Kidney (tissue), 13 donors: ENCODE measurements at regions not wholly inside any gene's neighbourhood (a gene's known extent, or its start where the extent isn't known, plus 50 kb on each side); places are given as distances from the start of the nearest gene placed in this dataset.

Experiments
- DNase-seq, 5 donors: peaks; one replicate each; pipeline ENCODE4 v3.0.0-alpha.2; 2013 to 2020
- FAIRE-seq: peaks from 2 replicates; lab custom pipeline; 2012; peaks lifted over from hg19 to GRCh38; lab: Jason Lieb, UNC
- H3K27ac ChIP-seq, 2 donors: one replicate each; pipeline ENCODE4 v1.7.0; 2013; ENCODE audit warnings: low read depth in 2 of 2, low read length in 2 of 2, inconsistent platforms in 1 of 2
- H3K27me3 ChIP-seq: one replicate; pipeline ENCODE4 v1.7.1; 2013; ENCODE audit warnings: low read length, inconsistent platforms; ENCODE audit not compliant: control insufficient read depth, insufficient read depth
- H3K36me3 ChIP-seq, 3 donors: one replicate each; pipeline versions ENCODE4 v1.7.0 to v1.7.1; 2013; ENCODE audit warnings: low read length in 3 of 3, control low read depth in 1 of 3, inconsistent platforms in 1 of 3; ENCODE audit not compliant: insufficient read depth in 3 of 3, control insufficient read depth in 2 of 3
- H3K4me1 ChIP-seq, 3 donors: one replicate each; pipeline versions ENCODE4 v1.7.0 to v1.7.1; 2013; ENCODE audit warnings: low read length in 3 of 3, inconsistent platforms in 1 of 3, low read depth in 1 of 3; ENCODE audit not compliant: control insufficient read depth in 2 of 3, insufficient read depth in 2 of 3
- H3K4me3 ChIP-seq, 3 donors: one replicate each; pipeline versions ENCODE4 v1.7.0 to v1.8.1; 2013; ENCODE audit warnings: low read length in 3 of 3, control low read depth in 1 of 3, inconsistent platforms in 1 of 3
- H3K9ac ChIP-seq, 3 donors: one replicate each; pipeline versions ENCODE4 v1.7.0 to v1.7.1; 2013; ENCODE audit warnings: low read length in 3 of 3, control low read depth in 1 of 3, inconsistent platforms in 1 of 3
- H3K9me3 ChIP-seq, 3 donors: one replicate each; pipeline versions ENCODE4 v1.7.0 to v1.7.1; 2013; ENCODE audit warnings: low read length in 3 of 3, control low read depth in 1 of 3, inconsistent platforms in 1 of 3; ENCODE audit not compliant: control insufficient read depth in 2 of 3, insufficient read depth in 1 of 3
- CTCF ChIP-seq: IDR thresholded peaks from 3 replicates; pipeline ENCODE4 v1.5.1; 2012; ENCODE audit warnings: mild to moderate bottlenecking, moderate library complexity, borderline replicate concordance; ENCODE audit not compliant: insufficient read depth; ENCODE audit errors: extremely low read depth
- intact Hi-C: fragments of 100-400 bp; cut with DNase I; formaldehyde crosslinking; loops from one replicate; pipeline ENCODE4 v1.11.1; 2022
- donor health status: control.
- donor health status: control.
- donor health status: control.
- donor health status: control.
- donor health status: control.
- donor health status: DM: yes; HTN: yes; CAD: no.
- donor health status: Normal renal cell carcinoma (clear cell type).

- TF ChIP-seq CTCF: no peak
- Histone ChIP-seq H3K27ac (no peak overlapping the region), H3K9ac (no peak overlapping the region), H3K4me1 (no peaks in the 10 kb centered on the region), H3K27me3 (no peaks in the 10 kb centered on the region), H3K36me3 (no peaks in the 10 kb centered on the region), H3K9me3 (no peaks in the 10 kb centered on the region), H3K4me3 (no peak overlapping the region)
- DNase-seq (peak in 1 of 5 donors; percentile 65), FAIRE-seq (no peak)
- intact Hi-C loops: no loop called here
These were observed 102.2 kb downstream of the SNAPC1 start for GRCh38 chr14:61864329-61864898.

DNA sequence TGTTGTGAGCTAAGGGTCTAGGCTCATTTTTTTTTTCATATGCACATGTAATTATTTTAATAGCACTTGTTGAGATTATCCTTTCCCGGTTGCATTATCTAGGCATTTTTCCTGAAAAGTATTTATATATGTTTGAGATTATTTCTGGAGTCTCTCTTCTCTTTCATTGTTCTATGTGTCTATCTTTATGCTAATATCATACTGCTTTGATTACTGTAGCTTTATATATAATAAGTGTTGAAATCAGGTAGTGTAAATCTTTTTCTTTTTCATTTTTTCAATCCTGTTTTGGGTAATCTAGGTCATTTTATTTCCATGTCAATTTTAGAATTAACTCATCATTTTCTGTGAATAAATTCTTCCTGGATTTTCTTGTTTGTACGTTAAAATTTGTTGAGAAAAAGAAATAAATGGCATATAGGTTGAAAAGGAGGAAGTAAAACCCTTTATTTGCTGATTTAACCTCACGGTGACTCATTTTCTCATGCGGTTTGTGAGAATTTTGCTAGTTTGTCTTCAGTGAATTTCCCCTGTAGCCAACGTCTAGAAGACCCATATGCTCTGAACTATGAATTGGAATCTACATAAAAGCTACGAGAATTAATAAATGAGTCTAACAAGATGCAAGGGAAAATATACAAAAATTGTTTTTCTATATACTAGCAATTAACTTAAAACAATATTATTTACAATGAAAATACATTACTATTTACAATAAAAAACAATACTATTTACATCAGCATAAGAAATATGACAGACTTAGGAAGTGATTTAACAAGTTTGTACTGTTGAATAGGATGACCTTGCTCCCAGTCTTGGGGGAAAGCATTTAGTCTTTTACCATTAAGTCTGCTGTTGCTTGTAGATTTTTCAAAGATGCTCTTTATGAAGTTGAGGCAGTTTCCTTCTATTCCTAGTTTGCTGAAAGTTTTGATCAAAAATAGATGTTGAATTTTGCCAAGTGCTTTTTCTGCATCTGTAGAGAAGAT is 105.0 kb downstream of the SNAPC1 start:
- Histone ChIP-seq H3K36me3 (no peaks in the 10 kb centered on the region), H3K4me1 (no peaks in the 10 kb centered on the region), H3K27ac (no peak overlapping the region), H3K9me3 (peaks cover 0 to 5% (median 4%) of the 10 kb centered on the region in 3 donors), H3K9ac (no peak overlapping the region), H3K4me3 (no peak overlapping the region), H3K27me3 (no peaks in the 10 kb centered on the region)
- intact Hi-C loops: no loop called here
- no peak for TF ChIP-seq CTCF
- DNase-seq: no peak
- peak; percentile 17 for FAIRE-seq

DNA sequence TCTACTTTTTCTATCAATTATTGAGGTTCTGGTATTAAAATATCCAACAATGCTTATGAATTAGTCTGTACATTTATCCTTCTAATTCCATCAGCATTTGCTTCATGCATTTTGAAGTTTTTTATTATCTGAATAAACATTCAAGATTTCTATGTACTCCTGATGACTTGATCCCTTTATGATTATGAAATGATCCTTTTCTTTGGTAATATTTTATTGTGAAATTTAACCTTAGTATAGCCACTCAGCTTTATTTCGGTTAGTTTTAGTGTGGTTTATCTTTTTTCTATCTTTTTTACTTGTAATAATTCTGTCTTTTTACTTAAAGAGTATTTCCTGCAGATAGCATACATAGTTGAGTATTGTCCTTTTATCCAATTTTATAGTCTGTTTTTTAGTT is 106.6 kb downstream of the SNAPC1 start:
- no peak overlapping the region for H3K27ac ChIP-seq
- TF ChIP-seq CTCF: no peak
- peaks cover 0 to 5% (median 4%) of the 10 kb centered on the region in 3 donors for H3K9me3 ChIP-seq
- intact Hi-C loops: no loop called here
- H3K36me3 ChIP-seq: no peaks in the 10 kb centered on the region
- no peak overlapping the region for H3K4me3 ChIP-seq
- FAIRE-seq (no peak), DNase-seq (no peak)
- H3K27me3 ChIP-seq: no peaks in the 10 kb centered on the region
- H3K9ac ChIP-seq: no peak overlapping the region
- H3K4me1 ChIP-seq: no peaks in the 10 kb centered on the region
